BJ (cell line): ENCODE measurements at regions not wholly inside any gene's neighbourhood (a gene's known extent, or its start where the extent isn't known, plus 50 kb on each side); places are given as distances from the start of the nearest gene placed in this dataset. TPM values are rescaled to one million over a fixed set of nuclear protein-coding genes. Genes with fewer than 3 reads are reported as not detected.

Experiments used
- CTCF ChIA-PET: fragments of 350-600 bp; formaldehyde crosslinking; extraction: SDS; loops from one replicate; lab custom pipeline; 2021; ENCODE audit warnings: antibody characterized with exemption, inconsistent platforms; lab: Yijun Ruan, JAX
- POLR2A ChIA-PET: fragments of 300-600 bp; sonication (Branson Sonifier 250); formaldehyde crosslinking; extraction: SDS; loops from one replicate; lab custom pipeline; 2021; ENCODE audit warnings: antibody characterized with exemption; lab: Charles Lee
- DNase-seq: peaks from one replicate; pipeline ENCODE4 v3.0.0-alpha.2; 2011; ENCODE audit warnings: low read depth
- H3K27me3 ChIP-seq: 2 replicates; pipeline ENCODE4 v1.6.0; 2011; ENCODE audit warnings: low read length; ENCODE audit not compliant: control insufficient read depth, insufficient read depth
- H3K36me3 ChIP-seq: 2 replicates; pipeline ENCODE4 v1.5.1; 2011; ENCODE audit warnings: low read length; ENCODE audit not compliant: control insufficient read depth, insufficient read depth
- H3K4me3 ChIP-seq: 2 replicates; pipeline ENCODE4 v1.5.1; 2011; ENCODE audit warnings: low read depth, mild to moderate bottlenecking, control low read depth, low read length
- CTCF ChIP-seq: IDR thresholded peaks from 2 replicates; pipeline ENCODE4 v1.5.1; 2011; ENCODE audit warnings: low read depth, mild to moderate bottlenecking, control low read depth, inconsistent platforms, low read length, moderate library complexity; ENCODE audit not compliant: insufficient read depth
- small RNA-seq: library from RNA; depleted of rRNA; stranded (forward); fragments of <200 nt; gene quantifications from one replicate; pipeline ENCODE3, GENCODE V24; 2012; ENCODE audit warnings: low replicate concordance, low read depth; ENCODE audit not compliant: insufficient read length

- H3K36me3 ChIP-seq = no peaks in the 10 kb centered on the region
- ChIA-PET POLR2A (no interaction called here), CTCF (no interaction called here)
- H3K27me3 ChIP-seq = no peaks in the 10 kb centered on the region
- TF ChIP-seq CTCF = no peak
- no peak for DNase-seq
- no peak overlapping the region for H3K4me3 ChIP-seq
Measured at GRCh38 chr3:87329065-87329464, 52.7 kb upstream of the POU1F1 start.

Small RNA genes in the stretch of these regions (small RNA-seq; reads per million reads assigned to genes)
- gene RNU6-873P = not detected
- not detected for gene RNU6ATAC6P
